ENCODE measurements at regions not wholly inside any gene's neighbourhood (a gene's known extent, or its start where the extent isn't known, plus 50 kb on each side); places are given as distances from the start of the nearest gene placed in this dataset.

DNA sequence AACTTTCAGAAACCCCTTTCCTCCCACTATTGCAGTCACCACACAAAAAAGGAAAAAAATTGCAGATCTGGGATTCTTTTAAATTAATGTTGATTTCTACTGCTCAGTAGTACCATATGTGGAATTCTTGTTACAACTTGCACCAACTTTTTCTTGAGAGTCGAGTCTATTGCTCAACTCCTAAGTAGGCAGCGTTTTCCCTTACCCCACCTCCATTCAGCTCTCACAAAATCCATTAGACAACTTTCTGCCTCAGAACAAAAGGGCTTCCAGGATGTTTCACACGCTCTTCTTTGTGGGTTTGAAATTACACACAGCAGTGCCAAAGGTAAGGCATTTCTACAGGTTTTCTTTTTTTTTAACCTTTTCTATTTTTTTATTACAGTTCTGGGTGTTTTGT is 179.5 kb downstream of the ANXA2 start:
- no peak for TF ChIP-seq POLR2AphosphoS5 (IDR thresholded peaks at IDR 0.05; ENCODE audit: low read depth, low read length)
- TF ChIP-seq TAF1 (IDR thresholded peaks at IDR 0.05; ENCODE audit: borderline replicate concordance, low read depth, low read length): no peak
- no peak for TF ChIP-seq POLR2A (IDR thresholded peaks at IDR 0.05; ENCODE audit: low read depth, low read length)
- FAIRE-seq (no peak), DNase-seq (ENCODE audit: insufficient read length) (no peak)

DNA sequence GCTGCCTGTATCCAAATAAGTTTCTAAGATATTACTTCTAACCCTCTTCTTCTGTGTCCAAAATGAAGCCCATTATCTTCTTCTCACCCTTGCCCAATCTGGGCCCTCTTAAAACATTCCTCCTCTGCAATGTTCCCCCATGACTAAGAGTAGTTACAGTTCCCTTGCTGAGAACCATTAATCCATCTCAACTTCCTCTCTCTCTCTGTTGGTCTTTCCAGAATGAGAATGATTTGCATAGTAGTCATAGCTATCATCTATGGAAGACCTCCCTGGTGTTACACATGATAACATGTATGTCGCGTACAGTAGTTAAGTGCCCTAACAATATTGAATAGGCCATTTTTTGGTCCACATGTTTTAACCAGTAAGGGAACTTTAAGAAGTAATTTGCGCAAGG is 177.9 kb downstream of the ANXA2 start:
- FAIRE-seq (no peak), DNase-seq (ENCODE audit: insufficient read length) (no peak)
- TF ChIP-seq POLR2AphosphoS5 (IDR thresholded peaks at IDR 0.05; ENCODE audit: low read depth, low read length): no peak
- no peak for TF ChIP-seq POLR2A (IDR thresholded peaks at IDR 0.05; ENCODE audit: low read depth, low read length)
- TF ChIP-seq TAF1 (IDR thresholded peaks at IDR 0.05; ENCODE audit: borderline replicate concordance, low read depth, low read length): no peak

DNA sequence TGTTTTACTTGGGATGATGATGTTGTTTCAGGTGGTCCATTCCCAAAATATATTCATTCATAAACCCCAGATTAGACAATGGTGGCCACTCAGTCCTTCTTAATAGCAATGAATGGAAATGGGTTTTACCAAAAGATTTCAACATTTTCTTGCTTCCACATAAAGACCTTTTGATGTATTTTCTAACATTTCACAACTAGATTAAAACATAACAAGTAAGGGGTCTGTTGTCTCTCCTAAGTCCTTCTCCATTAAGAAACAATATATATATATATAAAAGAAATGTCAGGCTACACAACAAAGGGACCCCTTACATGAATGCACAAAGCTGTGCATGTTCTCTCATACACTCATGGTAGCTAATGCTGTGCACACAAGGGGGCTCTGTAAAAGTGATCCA is 176.4 kb downstream of the ANXA2 start:
- FAIRE-seq: no peak
- DNase-seq (ENCODE audit: insufficient read length): no peak
- no peak for TF ChIP-seq POLR2AphosphoS5 (IDR thresholded peaks at IDR 0.05; ENCODE audit: low read depth, low read length)
- TF ChIP-seq TAF1 (IDR thresholded peaks at IDR 0.05; ENCODE audit: borderline replicate concordance, low read depth, low read length): no peak
- TF ChIP-seq POLR2A (IDR thresholded peaks at IDR 0.05; ENCODE audit: low read depth, low read length): no peak

DNA sequence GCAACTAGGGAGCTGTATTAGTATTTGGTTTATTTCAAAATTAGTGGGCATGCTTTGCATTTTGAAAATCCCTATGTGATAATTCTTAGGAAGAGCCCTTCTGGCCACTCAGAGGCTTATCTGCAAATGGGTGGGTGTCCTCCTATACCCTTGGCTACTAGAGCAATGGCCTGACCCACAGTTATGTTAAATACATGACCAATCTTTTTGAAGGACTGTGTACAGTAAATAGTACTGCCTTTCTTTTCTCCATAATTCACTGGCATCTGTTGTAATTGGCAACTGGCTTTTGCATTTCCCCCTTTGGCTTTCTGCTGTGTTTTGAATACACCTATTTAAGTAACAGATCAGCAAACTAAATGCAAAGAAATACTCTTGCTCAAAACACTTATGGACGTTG is 175.4 kb downstream of the ANXA2 start:
- TF ChIP-seq POLR2A (IDR thresholded peaks at IDR 0.05; ENCODE audit: low read depth, low read length): no peak
- TF ChIP-seq TAF1 (IDR thresholded peaks at IDR 0.05; ENCODE audit: borderline replicate concordance, low read depth, low read length): no peak
- no peak for TF ChIP-seq POLR2AphosphoS5 (IDR thresholded peaks at IDR 0.05; ENCODE audit: low read depth, low read length)
- DNase-seq (ENCODE audit: insufficient read length) (no peak), FAIRE-seq (no peak)

DNA sequence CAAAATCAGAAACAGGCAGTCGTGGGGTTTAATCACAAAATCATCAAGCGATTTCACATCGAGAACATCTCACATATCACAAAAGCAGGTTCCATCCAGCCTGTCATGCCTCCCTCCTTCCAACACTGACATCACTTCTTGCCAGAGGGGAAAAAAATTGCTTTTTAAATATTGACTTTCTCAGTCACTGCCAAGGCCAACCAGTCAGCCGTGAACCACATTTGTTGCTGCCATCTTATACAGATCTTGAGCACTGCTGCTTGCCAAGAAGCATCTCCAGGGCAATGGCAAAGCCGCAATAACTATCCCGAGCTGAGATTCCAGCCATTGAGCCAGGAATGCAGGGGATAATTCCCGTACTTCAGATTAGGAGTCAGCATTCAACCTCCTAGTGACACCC is 174.6 kb downstream of the ANXA2 start:
- TF ChIP-seq TAF1 (IDR thresholded peaks at IDR 0.05; ENCODE audit: borderline replicate concordance, low read depth, low read length) (no peak), POLR2A (IDR thresholded peaks at IDR 0.05; ENCODE audit: low read depth, low read length) (no peak), POLR2AphosphoS5 (IDR thresholded peaks at IDR 0.05; ENCODE audit: low read depth, low read length) (no peak)
- DNase-seq (ENCODE audit: insufficient read length) (no peak), FAIRE-seq (no peak)

DNA sequence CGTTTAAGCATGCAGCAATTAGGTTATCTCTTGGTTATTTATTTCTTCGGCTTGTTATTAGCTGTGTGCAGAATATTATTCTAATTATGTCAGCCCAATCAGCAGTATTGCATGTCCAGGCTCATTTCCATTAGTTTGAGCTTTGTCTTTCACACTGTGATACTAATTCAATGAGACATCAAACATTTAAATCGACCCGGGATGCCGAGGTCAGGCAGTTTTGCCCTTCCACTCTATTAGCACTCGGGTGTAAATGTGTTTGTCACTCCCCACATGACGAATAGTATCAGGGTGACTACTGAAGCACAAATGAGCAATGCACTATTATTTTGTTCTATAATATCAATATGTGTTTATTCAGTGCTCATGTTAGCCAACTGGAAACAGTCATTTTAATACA is 170.9 kb downstream of the ANXA2 start:
- FAIRE-seq (no peak), DNase-seq (ENCODE audit: insufficient read length) (no peak)
- no peak for TF ChIP-seq POLR2AphosphoS5 (IDR thresholded peaks at IDR 0.05; ENCODE audit: low read depth, low read length)

DNA sequence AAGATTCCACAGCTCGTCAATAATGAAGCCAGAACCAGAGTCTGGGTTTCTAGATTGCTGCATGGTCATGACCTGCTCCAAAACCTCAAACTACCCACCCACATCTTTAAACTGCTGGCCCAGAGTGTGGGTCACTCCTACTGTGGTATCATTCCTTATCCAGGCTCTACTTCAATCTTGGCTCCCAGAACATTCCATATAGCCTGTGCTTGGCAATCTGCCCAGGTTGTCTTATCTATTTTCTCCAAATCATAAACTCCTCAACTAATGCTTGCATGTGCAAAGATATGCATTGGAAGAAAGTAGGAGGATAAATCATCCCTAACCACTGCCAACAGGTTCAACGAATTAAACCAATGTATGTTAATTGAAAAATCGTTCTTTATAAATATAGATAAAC is 169.7 kb downstream of the ANXA2 start:
- TF ChIP-seq TAF1 (IDR thresholded peaks at IDR 0.05; ENCODE audit: borderline replicate concordance, low read depth, low read length) (no peak), POLR2AphosphoS5 (IDR thresholded peaks at IDR 0.05; ENCODE audit: low read depth, low read length) (no peak), POLR2A (IDR thresholded peaks at IDR 0.05; ENCODE audit: low read depth, low read length) (no peak)
- FAIRE-seq (no peak), DNase-seq (ENCODE audit: insufficient read length) (no peak)

DNA sequence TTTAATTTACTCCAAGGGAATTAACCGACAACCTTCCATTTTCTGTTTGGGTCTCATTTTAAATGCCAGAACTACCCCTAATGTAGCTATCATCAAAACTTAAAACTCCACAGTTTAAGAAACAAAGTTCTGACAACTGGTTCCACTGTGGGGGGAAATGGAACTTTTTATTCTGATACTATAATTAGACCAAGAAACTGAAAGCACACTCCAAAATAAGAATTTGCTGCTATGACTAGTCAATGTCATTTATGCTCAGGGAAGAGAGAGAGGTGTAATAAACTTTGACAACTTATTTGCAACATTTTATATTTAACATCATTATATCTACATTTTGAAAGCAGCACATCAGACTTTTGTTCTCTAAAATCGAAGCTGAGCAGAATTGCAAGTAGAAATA is 169.2 kb downstream of the ANXA2 start:
- FAIRE-seq (no peak), DNase-seq (ENCODE audit: insufficient read length) (no peak)
- TF ChIP-seq POLR2AphosphoS5 (IDR thresholded peaks at IDR 0.05; ENCODE audit: low read depth, low read length): no peak
- no peak for TF ChIP-seq POLR2A (IDR thresholded peaks at IDR 0.05; ENCODE audit: low read depth, low read length)
- no peak for TF ChIP-seq TAF1 (IDR thresholded peaks at IDR 0.05; ENCODE audit: borderline replicate concordance, low read depth, low read length)

DNA sequence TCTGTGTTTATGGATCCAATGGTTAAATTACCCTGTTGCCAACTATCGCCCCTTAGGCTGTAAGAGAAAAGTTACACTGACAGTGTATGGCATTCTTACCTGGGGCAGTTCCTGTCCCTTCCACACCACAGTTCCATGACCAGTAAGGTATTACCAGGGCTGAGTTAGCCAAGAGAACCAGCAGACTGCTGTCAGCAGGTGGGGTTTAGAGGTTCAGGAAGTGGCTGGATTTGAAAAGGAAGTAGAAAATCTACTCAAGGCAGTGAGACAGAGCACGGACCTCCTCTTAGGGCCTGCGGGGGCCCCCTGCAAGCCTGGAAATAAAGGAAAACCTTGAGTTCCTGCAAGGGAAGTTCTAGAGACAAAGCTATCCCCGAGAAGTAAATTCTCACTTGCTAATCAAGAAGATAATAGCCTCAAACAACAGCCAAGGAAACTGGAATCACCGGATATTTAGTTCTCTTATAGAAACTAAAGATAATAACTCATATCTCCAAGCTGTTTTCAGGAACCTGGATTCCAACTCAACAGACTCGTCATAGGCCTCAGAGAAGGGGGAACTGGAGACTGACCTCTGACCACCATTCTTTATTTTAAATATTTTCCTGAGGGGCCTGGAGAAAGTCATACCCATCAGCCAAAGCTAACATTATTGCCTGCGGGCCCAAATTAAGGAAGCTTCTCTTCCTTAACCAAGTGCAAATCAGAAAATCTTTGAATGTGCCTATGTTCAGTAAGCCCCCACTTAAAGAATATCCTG is 161.7 kb downstream of the ANXA2 start:
- FAIRE-seq (no peak), DNase-seq (ENCODE audit: insufficient read length) (no peak)
- TF ChIP-seq POLR2AphosphoS5 (IDR thresholded peaks at IDR 0.05; ENCODE audit: low read depth, low read length) (no peak), POLR2A (IDR thresholded peaks at IDR 0.05; ENCODE audit: low read depth, low read length) (no peak), TAF1 (IDR thresholded peaks at IDR 0.05; ENCODE audit: borderline replicate concordance, low read depth, low read length) (no peak)

DNA sequence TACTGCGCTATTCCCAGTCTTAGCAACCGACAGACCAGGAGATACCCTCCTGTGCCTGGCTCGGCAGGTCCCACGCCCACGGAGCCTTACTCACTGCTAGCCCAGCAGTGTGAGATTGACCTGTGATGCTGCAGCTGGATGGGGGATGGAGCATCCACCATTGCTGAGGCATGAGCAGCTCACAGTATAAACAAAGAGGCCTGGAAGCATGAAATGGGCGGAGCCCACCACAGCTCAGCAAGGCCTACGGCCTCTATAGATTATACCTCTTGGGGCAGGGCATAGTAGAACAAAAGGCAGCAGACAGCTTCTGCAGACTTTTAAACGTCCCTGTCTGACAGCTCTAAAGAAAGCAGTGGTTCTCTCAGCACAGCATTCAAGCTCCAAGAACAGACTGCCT is 160.3 kb downstream of the ANXA2 start:
- DNase-seq (ENCODE audit: insufficient read length) (no peak), FAIRE-seq (no peak)
- TF ChIP-seq TAF1 (IDR thresholded peaks at IDR 0.05; ENCODE audit: borderline replicate concordance, low read depth, low read length): no peak
- TF ChIP-seq POLR2A (IDR thresholded peaks at IDR 0.05; ENCODE audit: low read depth, low read length): no peak
- no peak for TF ChIP-seq POLR2AphosphoS5 (IDR thresholded peaks at IDR 0.05; ENCODE audit: low read depth, low read length)

DNA sequence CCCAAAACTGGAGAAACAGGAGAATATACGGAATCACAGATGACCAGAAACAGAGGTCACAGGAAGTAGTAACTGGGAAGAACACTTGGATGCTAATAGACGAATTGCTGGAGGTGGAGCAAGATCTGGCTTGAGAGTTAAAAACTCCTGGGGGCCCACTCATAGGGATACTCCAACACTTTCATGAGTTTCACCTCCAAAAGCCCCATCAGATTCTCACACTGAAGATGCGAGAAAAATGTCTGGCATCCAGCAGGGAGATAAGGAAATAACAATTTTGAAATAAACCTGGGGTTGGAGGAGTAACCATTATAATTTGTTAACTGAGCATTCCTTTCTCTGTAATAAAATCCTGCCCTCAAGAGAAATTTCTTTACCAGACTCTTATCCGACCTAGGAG is 154.0 kb downstream of the ANXA2 start:
- FAIRE-seq (no peak), DNase-seq (ENCODE audit: insufficient read length) (no peak)
- TF ChIP-seq POLR2A (IDR thresholded peaks at IDR 0.05; ENCODE audit: low read depth, low read length) (no peak), TAF1 (IDR thresholded peaks at IDR 0.05; ENCODE audit: borderline replicate concordance, low read depth, low read length) (no peak), POLR2AphosphoS5 (IDR thresholded peaks at IDR 0.05; ENCODE audit: low read depth, low read length) (no peak)

DNA sequence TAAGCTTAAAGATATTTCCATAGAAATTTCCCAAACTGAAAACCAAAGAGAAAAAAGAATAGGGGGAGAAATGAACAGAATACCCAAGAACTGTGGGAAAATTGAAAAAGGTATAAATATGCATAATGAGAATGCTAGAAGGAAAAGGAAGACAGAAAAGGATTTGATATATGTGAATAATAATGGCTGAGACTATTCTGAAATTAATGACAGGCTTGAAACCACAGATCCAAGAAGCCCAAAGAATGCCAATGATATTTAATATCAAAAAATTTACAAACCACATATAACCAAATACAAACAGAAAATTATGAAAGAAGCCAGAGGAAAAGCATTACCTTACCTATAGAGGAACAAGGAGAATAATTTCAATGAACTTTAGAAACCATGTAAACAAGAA is 153.0 kb downstream of the ANXA2 start:
- no peak for DNase-seq (ENCODE audit: insufficient read length)
- TF ChIP-seq TAF1 (IDR thresholded peaks at IDR 0.05; ENCODE audit: borderline replicate concordance, low read depth, low read length) (no peak), POLR2AphosphoS5 (IDR thresholded peaks at IDR 0.05; ENCODE audit: low read depth, low read length) (no peak), POLR2A (IDR thresholded peaks at IDR 0.05; ENCODE audit: low read depth, low read length) (no peak)
- no peak for FAIRE-seq
